GM19025 (cell line): ENCODE measurements at regions not wholly inside any gene's neighbourhood (a gene's known extent, or its start where the extent isn't known, plus 50 kb on each side); places are given as distances from the start of the nearest gene placed in this dataset.

Experiments used
- ATAC-seq: cut with Tn5 transposase; IDR thresholded peaks from one replicate; pipeline ENCODE4 v1.9.1; 2021; ENCODE audit warnings: mild to moderate bottlenecking, low read depth, moderate library complexity; ENCODE audit not compliant: unreplicated experiment

GRCh38 chr1:199356561-199356960, 670.9 kb upstream of the NR5A2 start:
- ATAC-seq = no peak

- no peak for ATAC-seq
These were observed 669.9 kb upstream of the NR5A2 start for GRCh38 chr1:199357599-199357998.

GRCh38 chr1:199362996-199363395, 664.5 kb upstream of the NR5A2 start:
- ATAC-seq = no peak

- ATAC-seq = no peak
These were observed 654.4 kb upstream of the NR5A2 start for GRCh38 chr1:199373139-199373538.

- ATAC-seq = no peak
These were observed 650.3 kb upstream of the NR5A2 start for GRCh38 chr1:199377211-199377610.

GRCh38 chr1:199383793-199384192, 643.7 kb upstream of the NR5A2 start:
- no peak for ATAC-seq

- ATAC-seq = no peak
These were observed 632.7 kb upstream of the NR5A2 start for GRCh38 chr1:199394856-199395255.

- ATAC-seq = no peak
These were observed 631.1 kb upstream of the NR5A2 start for GRCh38 chr1:199396456-199396855.

- ATAC-seq = no peak
These were observed 627.4 kb upstream of the NR5A2 start for GRCh38 chr1:199399996-199400724.

- ATAC-seq = no peak
These were observed 623.9 kb upstream of the NR5A2 start for GRCh38 chr1:199403531-199404116.

- no peak for ATAC-seq
These were observed 623.3 kb upstream of the NR5A2 start for GRCh38 chr1:199404191-199404590.

GRCh38 chr1:199404976-199405375, 622.5 kb upstream of the NR5A2 start:
- ATAC-seq = no peak

- no peak for ATAC-seq
These were observed 621.8 kb upstream of the NR5A2 start for GRCh38 chr1:199405634-199406196.

- ATAC-seq = no peak
These were observed 617.0 kb upstream of the NR5A2 start for GRCh38 chr1:199410462-199410861.

- ATAC-seq = no peak
These were observed 616.0 kb upstream of the NR5A2 start for GRCh38 chr1:199411506-199411905.

GRCh38 chr1:199422206-199422605, 605.3 kb upstream of the NR5A2 start:
- no peak for ATAC-seq

- no peak for ATAC-seq
These were observed 579.6 kb upstream of the NR5A2 start for GRCh38 chr1:199447906-199448305.

GRCh38 chr1:199448646-199449045, 578.9 kb upstream of the NR5A2 start:
- ATAC-seq = no peak

GRCh38 chr1:199449221-199449620, 578.3 kb upstream of the NR5A2 start:
- no peak for ATAC-seq

- ATAC-seq = no peak
These were observed 577.8 kb upstream of the NR5A2 start for GRCh38 chr1:199449681-199450080.

- ATAC-seq = no peak
These were observed 574.9 kb upstream of the NR5A2 start for GRCh38 chr1:199452627-199453026.

- no peak for ATAC-seq
These were observed 573.8 kb upstream of the NR5A2 start for GRCh38 chr1:199453723-199454122.
